Keratinocyte (primary cell): ENCODE measurements at regions not wholly inside any gene's neighbourhood (a gene's known extent, or its start where the extent isn't known, plus 50 kb on each side); places are given as distances from the start of the nearest gene placed in this dataset.

Experiments used
- DNase-seq: peaks from one replicate; pipeline ENCODE4 v3.0.0-alpha.2; 2011; ENCODE audit warnings: low read depth, missing footprints, low spot score
- FAIRE-seq: peaks from 2 replicates; lab custom pipeline; 2011; peaks lifted over from hg19 to GRCh38; lab: Jason Lieb, UNC
- H2AFZ ChIP-seq: 2 replicates; pipeline ENCODE4 v1.6.0; 2012; ENCODE audit warnings: low read length, control low read depth, inconsistent platforms; ENCODE audit not compliant: control insufficient read depth
- H3K27ac ChIP-seq: 2 replicates; pipeline ENCODE4 v1.5.1; 2011; ENCODE audit warnings: low read length; ENCODE audit not compliant: control insufficient read depth, insufficient read depth
- H3K27me3 ChIP-seq: 3 replicates; pipeline ENCODE4 v1.6.0; 2011; ENCODE audit warnings: low read length; ENCODE audit not compliant: control insufficient read depth, insufficient read depth; ENCODE audit errors: extremely low read depth
- H3K36me3 ChIP-seq, 2 experiments: 2 replicates in 1 of 2; 3 replicates in 1 of 2; pipeline ENCODE4 v1.5.1; 2011; ENCODE audit warnings: low read length in 2 of 2, mild to moderate bottlenecking in 1 of 2; ENCODE audit not compliant: control insufficient read depth in 2 of 2, insufficient read depth in 2 of 2; ENCODE audit errors: extremely low read depth in 1 of 2
- H3K4me1 ChIP-seq: 3 replicates; pipeline ENCODE4 v1.5.1; 2011; ENCODE audit warnings: low read length; ENCODE audit not compliant: control insufficient read depth, insufficient read depth; ENCODE audit errors: extremely low read depth
- H3K4me2 ChIP-seq: 3 replicates; pipeline ENCODE4 v1.6.0; 2011; ENCODE audit warnings: low read depth, low read length; ENCODE audit not compliant: control insufficient read depth, insufficient read depth; ENCODE audit errors: extremely low read depth
- H3K4me3 ChIP-seq, 3 experiments: fragments of 200-600 bp in 1 of 3; sonication (generic) in 1 of 3; 2 replicates in 2 of 3; 3 replicates in 1 of 3; pipeline ENCODE4 v1.5.1; 2011 to 2016; ENCODE audit warnings: low read length in 3 of 3, mild to moderate bottlenecking in 3 of 3, control low read depth in 2 of 3, inconsistent platforms in 1 of 3, low read depth in 1 of 3, mixed read lengths in 1 of 3, mixed run types in 1 of 3, moderate library complexity in 1 of 3; ENCODE audit not compliant: control insufficient read depth in 2 of 3, insufficient read depth in 2 of 3; ENCODE audit errors: extremely low read depth in 1 of 3
- H3K79me2 ChIP-seq: 2 replicates; pipeline ENCODE4 v1.6.0; 2012; ENCODE audit warnings: low read length; ENCODE audit not compliant: control insufficient read depth, insufficient read depth
- H3K9ac ChIP-seq: 3 replicates; pipeline ENCODE4 v1.6.0; 2011; ENCODE audit warnings: low read length; ENCODE audit not compliant: control insufficient read depth, insufficient read depth; ENCODE audit errors: extremely low read depth
- H3K9me1 ChIP-seq: 3 replicates; pipeline ENCODE4 v1.6.0; 2011; ENCODE audit warnings: low read length; ENCODE audit not compliant: control insufficient read depth, insufficient read depth; ENCODE audit errors: extremely low read depth
- H3K9me3 ChIP-seq: 2 replicates; pipeline ENCODE4 v1.5.1; 2012; ENCODE audit warnings: low read depth, low read length; ENCODE audit not compliant: control insufficient read depth
- H4K20me1 ChIP-seq: 3 replicates; pipeline ENCODE4 v1.6.0; 2011; ENCODE audit warnings: low read length; ENCODE audit not compliant: control insufficient read depth, insufficient read depth; ENCODE audit errors: extremely low read depth
- CTCF ChIP-seq, 3 experiments: IDR thresholded peaks in 1 of 3; conservative IDR thresholded peaks in 1 of 3; optimal IDR thresholded peaks in 1 of 3; 2 replicates in 2 of 3; 3 replicates in 1 of 3; pipeline versions ENCODE3 to v1.5.1; 2011; ENCODE audit warnings: low read length in 3 of 3, mild to moderate bottlenecking in 3 of 3, moderate library complexity in 2 of 3, control low read depth in 1 of 3, inconsistent platforms in 1 of 3; ENCODE audit not compliant: insufficient read depth in 2 of 3; ENCODE audit errors: extremely low read depth in 1 of 3
- EZH2 ChIP-seq: IDR thresholded peaks from one replicate; pipeline ENCODE4 v1.6.1; 2012; ENCODE audit warnings: inconsistent platforms, mild to moderate bottlenecking, low read length, moderate library complexity
- dilution Hi-C: fragments of 300-500 bp; cut with MboI; formaldehyde crosslinking; loops from one replicate; pipeline ENCODE4 v1.7.0; 2020; ENCODE audit warnings: low sequenced_read_pairs; ENCODE audit not compliant: extremely low pct_ligation_motif_present

GRCh38 chr12:13534645-13535398 lies 338.3 kb downstream of the EMP1 start:
- no peaks in the 10 kb centered on the region for H3K36me3 ChIP-seq
- H3K4me2 ChIP-seq, result no peak overlapping the region
- FAIRE-seq (no peak), DNase-seq (peak; percentile 4)
- dilution Hi-C loops, result no loop called here
- H3K9ac ChIP-seq, result no peak overlapping the region
- no peaks in the 10 kb centered on the region for H3K4me1 ChIP-seq
- H3K9me3 ChIP-seq, result no peaks in the 10 kb centered on the region
- no peaks in the 10 kb centered on the region for H3K27me3 ChIP-seq
- no peaks in the 10 kb centered on the region for H4K20me1 ChIP-seq
- H3K4me3 ChIP-seq, result no peak overlapping the region
- H2AFZ ChIP-seq, result no peak overlapping the region
- no peaks in the 10 kb centered on the region for H3K79me2 ChIP-seq
- H3K27ac ChIP-seq, result no peak overlapping the region
- H3K9me1 ChIP-seq, result no peaks in the 10 kb centered on the region
- TF ChIP-seq EZH2, result no peak
- TF ChIP-seq CTCF (optimal IDR thresholded peaks at IDR 0.05 in 1 of 3, IDR thresholded peaks at IDR 0.05 in 1 of 3, conservative IDR thresholded peaks at IDR 0.05 in 1 of 3; ENCODE audit: extremely low read depth in 1 of 3, insufficient read depth in 2 of 3, low read length in 3 of 3), result peak; percentile 69 to 97 (median 97)

GRCh38 chr12:13534242-13534641 lies 337.7 kb downstream of the EMP1 start:
- Histone ChIP-seq H3K9me1 (no peaks in the 10 kb centered on the region), H3K4me3 (no peak overlapping the region), H3K27me3 (no peaks in the 10 kb centered on the region), H3K4me1 (no peaks in the 10 kb centered on the region), H3K9me3 (no peaks in the 10 kb centered on the region), H3K27ac (no peak overlapping the region), H3K79me2 (no peaks in the 10 kb centered on the region), H3K9ac (no peak overlapping the region), H2AFZ (no peak overlapping the region), H4K20me1 (no peaks in the 10 kb centered on the region), H3K4me2 (no peak overlapping the region), H3K36me3 (no peaks in the 10 kb centered on the region)
- no peak for TF ChIP-seq CTCF (optimal IDR thresholded peaks at IDR 0.05 in 1 of 3, IDR thresholded peaks at IDR 0.05 in 1 of 3, conservative IDR thresholded peaks at IDR 0.05 in 1 of 3; ENCODE audit: extremely low read depth in 1 of 3, insufficient read depth in 2 of 3, low read length in 3 of 3)
- TF ChIP-seq EZH2, result no peak
- FAIRE-seq (no peak), DNase-seq (no peak)
- dilution Hi-C loops, result no loop called here
